Right lobe of liver (tissue), 6 donors: ENCODE measurements at regions not wholly inside any gene's neighbourhood (a gene's known extent, or its start where the extent isn't known, plus 50 kb on each side); places are given as distances from the start of the nearest gene placed in this dataset.

Experiments
- ATAC-seq, 4 donors: fragments of 200-7000 bp; cut with Tn5 transposase; one replicate each; pipeline ENCODE4 v1.9.1; 2020; ENCODE audit warnings: mild to moderate bottlenecking in 4 of 4, moderate library complexity in 4 of 4
- DNase-seq, 3 donors: peaks; one replicate each; pipeline ENCODE4 v3.0.0-alpha.2; 2020
- H3K27ac ChIP-seq, 3 donors: fragments of 200-600 bp; one replicate each; pipeline ENCODE4 v1.8.0; 2022
- H3K27me3 ChIP-seq, 2 donors: fragments of 200-600 bp; one replicate each; pipeline ENCODE4 v1.8.0; 2022
- H3K36me3 ChIP-seq, 4 donors: fragments of 200-600 bp; sonication (generic) in 1 of 4; one replicate each; pipeline versions ENCODE4 v1.5.1 to v1.8.0; 2017 to 2022; ENCODE audit warnings: control low read depth in 1 of 4
- H3K4me1 ChIP-seq, 4 donors: fragments of 200-600 bp; sonication (generic) in 1 of 4; one replicate each; pipeline versions ENCODE4 v1.5.1 to v1.8.0; 2017 to 2022; ENCODE audit warnings: control low read depth in 1 of 4
- H3K4me3 ChIP-seq, 3 donors: fragments of 200-600 bp; one replicate each; pipeline ENCODE4 v1.8.0; 2022
- H3K9me3 ChIP-seq, 4 donors: fragments of 200-600 bp; sonication (generic) in 1 of 4; one replicate each; pipeline versions ENCODE4 v1.5.1 to v1.8.0; 2017 to 2022; ENCODE audit warnings: control low read depth in 1 of 4
- CTCF ChIP-seq, 4 donors: fragments of 200-600 bp in 3 of 4; fragments of 450-650 bp in 1 of 4; IDR thresholded peaks; one replicate each; pipeline versions ENCODE4 v1.5.1 to v1.8.0; 2016 to 2022; ENCODE audit warnings: antibody characterized with exemption in 4 of 4, mild to moderate bottlenecking in 2 of 4
- POLR2A ChIP-seq: fragments of 450-650 bp; IDR thresholded peaks from one replicate; pipeline ENCODE4 v1.6.1; 2017; ENCODE audit warnings: antibody characterized with exemption, mild to moderate bottlenecking
- WGBS: methylation state at CpG from one replicate; pipeline ENCODE4 v1.1.6; 2018; ENCODE audit warnings: low coverage, low lambda C conversion rate; ENCODE audit not compliant: insufficient coverage; ENCODE audit errors: missing lambda C conversion rate; 5-methylcytosine and 5-hydroxymethylcytosine counted together
- intact Hi-C, 2 donors: fragments of 100-400 bp; cut with DNase I; formaldehyde crosslinking; loops; one replicate each; pipeline versions ENCODE4 v1.11.2 to v1.14.1; 2022
- donor health status: DM: no; HTN: yes; CAD: no.
- donor health status: DM: no; HTN: no; CAD: no.
- donor health status: DM: no; HTN: no; CAD: no.
- donor health status: DM: no; HTN: yes; CAD: no.
- donor health status: DM: no; HTN: yes; CAD: no.

- 30% methylated on average over 5 of the region's 7 CpGs for WGBS
- ATAC-seq (peak; percentile 49 to 67 (median 53)), DNase-seq (no peak)
- TF ChIP-seq POLR2A (no peak), CTCF (IDR thresholded peaks at IDR 0.05) (peak; percentile 19 to 60 (median 52))
- no peaks in the 10 kb centered on the region for H3K4me1 ChIP-seq
- no peaks in the 10 kb centered on the region for H3K9me3 ChIP-seq
- H3K36me3 ChIP-seq = no peaks in the 10 kb centered on the region
- no peak overlapping the region for H3K27ac ChIP-seq
- intact Hi-C loops = no loop called here
- H3K27me3 ChIP-seq = no peaks in the 10 kb centered on the region
- no peak overlapping the region for H3K4me3 ChIP-seq
These were observed 637.7 kb downstream of the SEMA5A start for GRCh38 chr5:8908055-8908683.

- intact Hi-C loops = no loop called here
- WGBS = 59% methylated on average over 1 of the region's 3 CpGs
- Histone ChIP-seq H3K36me3 (no peaks in the 10 kb centered on the region), H3K9me3 (no peaks in the 10 kb centered on the region), H3K27ac (no peak overlapping the region), H3K27me3 (no peaks in the 10 kb centered on the region), H3K4me3 (no peak overlapping the region), H3K4me1 (no peaks in the 10 kb centered on the region)
- TF ChIP-seq CTCF (IDR thresholded peaks at IDR 0.05) (no peak), POLR2A (no peak)
- DNase-seq (no peak), ATAC-seq (no peak)
These were observed 633.8 kb downstream of the SEMA5A start for GRCh38 chr5:8912106-8912505.

- Histone ChIP-seq H3K36me3 (no peaks in the 10 kb centered on the region), H3K4me3 (no peak overlapping the region), H3K27ac (no peak overlapping the region), H3K9me3 (no peaks in the 10 kb centered on the region), H3K27me3 (no peaks in the 10 kb centered on the region), H3K4me1 (no peaks in the 10 kb centered on the region)
- TF ChIP-seq POLR2A (no peak), CTCF (IDR thresholded peaks at IDR 0.05) (no peak)
- 40% methylated on average over 4 of the region's 4 CpGs for WGBS
- DNase-seq = no peak
- no peak for ATAC-seq
- intact Hi-C loops = no loop called here
These were observed 632.4 kb downstream of the SEMA5A start for GRCh38 chr5:8913522-8913921.

GRCh38 chr5:8919096-8919495 is 626.8 kb downstream of the SEMA5A start:
- no peak for ATAC-seq
- intact Hi-C loops = no loop called here
- no peaks in the 10 kb centered on the region for H3K27me3 ChIP-seq
- H3K36me3 ChIP-seq = no peaks in the 10 kb centered on the region
- no peak for TF ChIP-seq CTCF (IDR thresholded peaks at IDR 0.05)
- H3K4me1 ChIP-seq = no peaks in the 10 kb centered on the region
- H3K27ac ChIP-seq = no peak overlapping the region
- H3K4me3 ChIP-seq = no peak overlapping the region
- no peak for DNase-seq
- H3K9me3 ChIP-seq = no peaks in the 10 kb centered on the region

GRCh38 chr5:8923526-8923925 is 622.3 kb downstream of the SEMA5A start:
- TF ChIP-seq CTCF (IDR thresholded peaks at IDR 0.05) (no peak), POLR2A (no peak)
- H3K4me3 ChIP-seq = no peak overlapping the region
- no peak overlapping the region for H3K27ac ChIP-seq
- no peaks in the 10 kb centered on the region for H3K9me3 ChIP-seq
- WGBS = 31% methylated on average over 1 of the region's 1 CpG
- no peaks in the 10 kb centered on the region for H3K4me1 ChIP-seq
- DNase-seq (no peak), ATAC-seq (no peak)
- no peaks in the 10 kb centered on the region for H3K36me3 ChIP-seq
- no peaks in the 10 kb centered on the region for H3K27me3 ChIP-seq
- intact Hi-C loops = no loop called here
